ENCODE measurements at regions not wholly inside any gene's neighbourhood (a gene's known extent, or its start where the extent isn't known, plus 50 kb on each side); places are given as distances from the start of the nearest gene placed in this dataset.

GRCh38 chr4:162360369-162361149 is 196.8 kb upstream of the FSTL5 start:
- ChIA-PET CTCF (no interaction called here), POLR2A (no interaction called here)
- H3K27ac Mint-ChIP-seq, result no peak overlapping the region
- TF ChIP-seq CTCF (IDR thresholded peaks at IDR 0.05), result no peak
- no peaks in the 10 kb centered on the region for H3K9me3 Mint-ChIP-seq
- H3K4me3 Mint-ChIP-seq, result no peak overlapping the region
- H3K27me3 Mint-ChIP-seq, result no peaks in the 10 kb centered on the region
- H3K4me1 Mint-ChIP-seq (ENCODE audit: low read depth), result no peaks in the 10 kb centered on the region
- intact Hi-C loops (cut with micrococcal nuclease), result no loop called here
- H3K36me3 Mint-ChIP-seq (ENCODE audit: low read depth), result no peaks in the 10 kb centered on the region
- no peak for ATAC-seq
- no peak for DNase-seq

DNA sequence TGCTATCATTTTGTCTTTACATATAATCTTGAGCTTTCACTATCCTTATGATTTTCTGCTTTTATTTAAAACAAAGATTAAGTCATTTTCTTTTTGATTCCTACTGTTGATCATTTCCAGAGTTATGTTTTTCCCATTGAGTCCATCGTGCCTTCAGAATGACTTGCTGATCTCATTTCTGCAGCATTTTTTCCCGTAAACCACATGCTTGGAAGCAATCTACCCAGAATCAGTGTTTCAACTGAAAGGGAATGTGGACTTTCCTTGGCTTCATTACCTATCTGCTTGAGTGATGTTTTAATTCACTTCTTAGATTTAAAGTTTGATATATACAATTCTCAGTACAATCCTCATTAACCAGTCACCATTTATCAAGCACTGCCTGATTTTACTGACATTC is 192.4 kb upstream of the FSTL5 start:
- Mint-ChIP-seq H3K4me3 (no peak overlapping the region), H3K36me3 (ENCODE audit: low read depth) (no peaks in the 10 kb centered on the region), H3K27ac (no peak overlapping the region), H3K9me3 (no peaks in the 10 kb centered on the region), H3K27me3 (no peaks in the 10 kb centered on the region), H3K4me1 (ENCODE audit: low read depth) (no peaks in the 10 kb centered on the region)
- DNase-seq, result no peak
- CTCF ChIA-PET, result no interaction called here
- no peak for TF ChIP-seq CTCF (IDR thresholded peaks at IDR 0.05)
- intact Hi-C loops (cut with micrococcal nuclease), result no loop called here
- POLR2A ChIA-PET, result no interaction called here
- ATAC-seq, result no peak

DNA sequence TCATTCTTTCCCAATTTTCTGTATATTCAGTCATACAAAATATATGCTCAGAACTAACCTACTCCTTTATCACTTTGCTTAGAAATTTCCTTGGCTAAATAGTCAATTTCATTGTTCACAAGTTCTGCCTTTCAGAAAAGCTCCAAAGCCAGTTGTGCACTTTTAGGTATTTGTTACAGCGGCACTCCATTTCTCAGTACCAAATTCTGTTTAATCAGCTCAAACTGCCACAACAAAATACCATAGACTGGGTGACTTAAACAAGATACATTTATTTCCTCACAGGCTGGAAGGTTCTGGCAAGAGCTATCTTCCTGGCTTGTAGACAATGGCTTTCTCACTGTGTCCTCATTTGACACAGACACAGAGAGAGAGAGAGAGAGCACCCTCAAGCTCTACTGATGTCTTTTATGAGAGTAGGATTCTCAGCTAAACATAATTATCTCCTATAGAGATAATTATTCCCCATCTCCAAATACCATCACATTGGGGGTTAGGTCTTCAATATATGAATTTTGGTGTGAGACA is 188.8 kb upstream of the FSTL5 start:
- ATAC-seq (no peak), DNase-seq (no peak)
- Mint-ChIP-seq H3K27me3 (no peaks in the 10 kb centered on the region), H3K9me3 (no peaks in the 10 kb centered on the region), H3K36me3 (ENCODE audit: low read depth) (no peaks in the 10 kb centered on the region), H3K4me3 (no peak overlapping the region), H3K4me1 (ENCODE audit: low read depth) (no peaks in the 10 kb centered on the region), H3K27ac (no peak overlapping the region)
- no peak for TF ChIP-seq CTCF (IDR thresholded peaks at IDR 0.05)
- CTCF ChIA-PET, result no interaction called here
- intact Hi-C loops (cut with micrococcal nuclease), result no loop called here
- POLR2A ChIA-PET, result no interaction called here

- H3K27me3 Mint-ChIP-seq, result no peaks in the 10 kb centered on the region
- DNase-seq, result no peak
- intact Hi-C loops (cut with micrococcal nuclease), result no loop called here
- no peaks in the 10 kb centered on the region for H3K9me3 Mint-ChIP-seq
- no peak for TF ChIP-seq CTCF (IDR thresholded peaks at IDR 0.05)
- no peak overlapping the region for H3K27ac Mint-ChIP-seq
- no peak overlapping the region for H3K4me3 Mint-ChIP-seq
- ChIA-PET POLR2A (no interaction called here), CTCF (no interaction called here)
- H3K4me1 Mint-ChIP-seq (ENCODE audit: low read depth), result no peaks in the 10 kb centered on the region
- ATAC-seq, result no peak
- H3K36me3 Mint-ChIP-seq (ENCODE audit: low read depth), result no peaks in the 10 kb centered on the region
Measured at GRCh38 chr4:162350331-162350730, 186.5 kb upstream of the FSTL5 start.

GRCh38 chr4:162349395-162349794 is 185.6 kb upstream of the FSTL5 start:
- CTCF ChIA-PET, result no interaction called here
- ATAC-seq, result no peak
- Mint-ChIP-seq H3K4me1 (ENCODE audit: low read depth) (no peaks in the 10 kb centered on the region), H3K27me3 (no peaks in the 10 kb centered on the region), H3K27ac (no peak overlapping the region), H3K36me3 (ENCODE audit: low read depth) (no peaks in the 10 kb centered on the region), H3K4me3 (no peak overlapping the region), H3K9me3 (no peaks in the 10 kb centered on the region)
- intact Hi-C loops (cut with micrococcal nuclease), result no loop called here
- POLR2A ChIA-PET, result no interaction called here
- TF ChIP-seq CTCF (IDR thresholded peaks at IDR 0.05), result no peak
- no peak for DNase-seq

Measured in activated CD8-positive, alpha-beta T cell treated with anti-CD3 and anti-CD28 coated beads for 36 hours (primary cell).